ENCODE measurements at regions not wholly inside any gene's neighbourhood (a gene's known extent, or its start where the extent isn't known, plus 50 kb on each side); places are given as distances from the start of the nearest gene placed in this dataset.
"Not testable (repeated sequence)": the region's sequence is repeated elsewhere in the genome, so short reads cannot be mapped to it uniquely, and the experiment has no call there.

- Mint-ChIP-seq H3K4me3 (no peak overlapping the region), H3K4me1 (peaks cover 29% of the 10 kb centered on the region), H3K27me3 (ENCODE audit: insufficient read depth, low read depth) (no peaks in the 10 kb centered on the region), H3K36me3 (no peaks in the 10 kb centered on the region), H3K27ac (no peak overlapping the region), H3K9me3 (no peaks in the 10 kb centered on the region)
- no peaks in the 10 kb centered on the region for H4K20me1 ChIP-seq (ENCODE audit: low read depth)
- H3K79me2 ChIP-seq (ENCODE audit: low read depth) = no peaks in the 10 kb centered on the region
- H3K4me2 ChIP-seq = no peak overlapping the region
- H3K36me3 ChIP-seq = no peaks in the 10 kb centered on the region
- no peaks in the 10 kb centered on the region for H3K27me3 ChIP-seq
- no peak overlapping the region for H3K4me3 ChIP-seq
- no peak overlapping the region for H2AFZ ChIP-seq (replicated peaks)
- no peaks in the 10 kb centered on the region for H3K4me1 ChIP-seq
- no peak overlapping the region for H3K9ac ChIP-seq
- DNase-seq (ENCODE audit: low spot score) = no peak
- no peaks in the 10 kb centered on the region for H3K9me3 ChIP-seq (ENCODE audit: low read depth)
- no peaks in the 10 kb centered on the region for H3F3A ChIP-seq (ENCODE audit: low read depth)
- H3K27ac ChIP-seq = no peak overlapping the region
- TF ChIP-seq CTCF (IDR thresholded peaks at IDR 0.05) (no peak), EZH2 (IDR thresholded peaks at IDR 0.05) (no peak), EZH2phosphoT487 (IDR thresholded peaks at IDR 0.05) (no peak)
These were observed 186.8 kb upstream of the RND3 start for GRCh38 chr2:150674283-150674682.

DNA sequence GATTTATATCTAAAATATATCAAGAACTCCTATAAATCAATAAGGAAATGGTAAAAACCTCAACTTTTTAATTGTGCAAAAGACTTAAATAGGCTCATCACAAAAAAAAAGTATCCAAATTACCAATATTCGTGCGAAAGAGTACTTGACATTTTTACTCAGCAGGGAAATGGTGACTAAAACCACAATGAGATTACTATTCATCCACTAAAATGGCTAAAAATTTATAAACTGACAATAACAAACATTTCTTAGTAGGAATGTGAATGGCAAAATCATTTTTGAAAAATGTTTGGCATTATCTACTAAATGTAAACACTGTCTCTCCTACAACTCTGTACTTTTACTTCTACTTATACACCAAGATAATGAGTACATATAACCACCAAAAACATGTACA lies 184.8 kb upstream of the RND3 start:
- no peaks in the 10 kb centered on the region for H3K27me3 ChIP-seq
- no peak overlapping the region for H3K9ac ChIP-seq
- no peak overlapping the region for H3K4me3 ChIP-seq
- TF ChIP-seq EZH2phosphoT487 (IDR thresholded peaks at IDR 0.05) = no peak
- TF ChIP-seq CTCF (IDR thresholded peaks at IDR 0.05) = no peak
- TF ChIP-seq EZH2 (IDR thresholded peaks at IDR 0.05) = no peak
- H3K4me1 ChIP-seq = no peaks in the 10 kb centered on the region
- H3K79me2 ChIP-seq (ENCODE audit: low read depth) = no peaks in the 10 kb centered on the region
- H2AFZ ChIP-seq (replicated peaks) = no peak overlapping the region
- no peak overlapping the region for H3K27ac Mint-ChIP-seq
- no peak overlapping the region for H3K27ac ChIP-seq
- no peak overlapping the region for H3K4me3 Mint-ChIP-seq
- DNase-seq (ENCODE audit: low spot score) = no peak
- no peaks in the 10 kb centered on the region for H3F3A ChIP-seq (ENCODE audit: low read depth)
- H4K20me1 ChIP-seq (ENCODE audit: low read depth) = no peaks in the 10 kb centered on the region
- peaks cover 13% of the 10 kb centered on the region for H3K4me1 Mint-ChIP-seq
- no peaks in the 10 kb centered on the region for H3K9me3 ChIP-seq (ENCODE audit: low read depth)
- no peak overlapping the region for H3K4me2 ChIP-seq
- no peaks in the 10 kb centered on the region for H3K36me3 ChIP-seq
- H3K27me3 Mint-ChIP-seq (ENCODE audit: insufficient read depth, low read depth) = no peaks in the 10 kb centered on the region
- peaks cover 11% of the 10 kb centered on the region for H3K9me3 Mint-ChIP-seq
- H3K36me3 Mint-ChIP-seq = no peaks in the 10 kb centered on the region

DNA sequence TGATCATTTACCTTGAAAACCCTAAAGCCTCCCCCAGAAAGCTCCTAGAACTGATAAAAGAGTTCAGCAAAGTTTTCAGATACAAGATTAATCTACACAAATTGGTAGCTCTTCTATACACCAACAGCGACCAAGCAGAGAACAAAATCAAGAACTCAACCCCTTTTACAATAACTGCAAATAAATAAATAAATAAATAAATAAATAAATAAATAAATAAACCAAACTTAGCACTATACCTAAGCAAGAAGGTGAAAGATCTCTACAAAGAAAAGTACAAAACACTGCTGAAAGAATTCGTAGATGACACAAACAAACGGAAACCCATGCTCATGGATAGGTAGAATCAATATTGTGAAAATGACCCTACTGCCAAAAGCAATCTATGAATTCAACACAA lies 182.0 kb upstream of the RND3 start:
- no peaks in the 10 kb centered on the region for H3F3A ChIP-seq (ENCODE audit: low read depth)
- H2AFZ ChIP-seq (replicated peaks) = no peak overlapping the region
- no peak for DNase-seq (ENCODE audit: low spot score)
- Mint-ChIP-seq H3K27ac (no peak overlapping the region), H3K27me3 (ENCODE audit: insufficient read depth, low read depth) (no peaks in the 10 kb centered on the region), H3K36me3 (no peaks in the 10 kb centered on the region), H3K9me3 (peaks cover 15% of the 10 kb centered on the region), H3K4me1 (no peaks in the 10 kb centered on the region), H3K4me3 (no peak overlapping the region)
- no peaks in the 10 kb centered on the region for H3K9me3 ChIP-seq (ENCODE audit: low read depth)
- no peaks in the 10 kb centered on the region for H4K20me1 ChIP-seq (ENCODE audit: low read depth)
- H3K4me1 ChIP-seq = no peaks in the 10 kb centered on the region
- H3K27ac ChIP-seq = no peak overlapping the region
- H3K4me2 ChIP-seq = no peak overlapping the region
- no peaks in the 10 kb centered on the region for H3K79me2 ChIP-seq (ENCODE audit: low read depth)
- no peak overlapping the region for H3K4me3 ChIP-seq
- TF ChIP-seq CTCF (IDR thresholded peaks at IDR 0.05) (no peak), EZH2 (IDR thresholded peaks at IDR 0.05) (no peak), EZH2phosphoT487 (IDR thresholded peaks at IDR 0.05) (no peak)
- no peaks in the 10 kb centered on the region for H3K27me3 ChIP-seq
- no peak overlapping the region for H3K9ac ChIP-seq
- H3K36me3 ChIP-seq = no peaks in the 10 kb centered on the region

GRCh38 chr2:150667039-150667438 lies 179.6 kb upstream of the RND3 start:
- not testable (repeated sequence) for H3K79me2 ChIP-seq (ENCODE audit: low read depth); H3K4me3 Mint-ChIP-seq; H3K27me3 ChIP-seq; H2AFZ ChIP-seq (replicated peaks); H3K27me3 Mint-ChIP-seq (ENCODE audit: insufficient read depth, low read depth); H3K4me3 ChIP-seq; H3K9me3 ChIP-seq (ENCODE audit: low read depth); H4K20me1 ChIP-seq (ENCODE audit: low read depth); H3K4me2 ChIP-seq; DNase-seq (ENCODE audit: low spot score); H3F3A ChIP-seq (ENCODE audit: low read depth); H3K27ac Mint-ChIP-seq; H3K36me3 ChIP-seq; H3K36me3 Mint-ChIP-seq; H3K27ac ChIP-seq; H3K9ac ChIP-seq; H3K4me1 ChIP-seq; H3K4me1 Mint-ChIP-seq
- peaks cover 21% of the 10 kb centered on the region for H3K9me3 Mint-ChIP-seq
